Neutrophil (primary cell): ENCODE measurements at regions not wholly inside any gene's neighbourhood (a gene's known extent, or its start where the extent isn't known, plus 50 kb on each side); places are given as distances from the start of the nearest gene placed in this dataset.

Experiments
- H3K27ac ChIP-seq: fragments of 200-600 bp; sonication (generic); 2 replicates; pipeline ENCODE4 v1.5.1; 2016; ENCODE audit warnings: mild to moderate bottlenecking, moderate library complexity
- H3K27me3 ChIP-seq: fragments of 200-600 bp; sonication (generic); 2 replicates; pipeline ENCODE4 v1.6.0; 2016; ENCODE audit warnings: mild to moderate bottlenecking
- H3K36me3 ChIP-seq: fragments of 200-600 bp; sonication (generic); 2 replicates; pipeline ENCODE4 v1.5.1; 2017
- H3K4me1 ChIP-seq, 2 experiments: fragments of 200-600 bp in 1 of 2; sonication (generic) in 1 of 2; 1 replicate in 1 of 2; 2 replicates in 1 of 2; pipeline versions ENCODE4 v1.5.1 to v1.6.1; 2013 to 2016; ENCODE audit warnings: low read depth in 1 of 2, low read length in 1 of 2, mild to moderate bottlenecking in 1 of 2, moderate library complexity in 1 of 2; ENCODE audit not compliant: control insufficient read depth in 1 of 2, insufficient read depth in 1 of 2
- H3K4me3 ChIP-seq, 2 experiments: fragments of 200-600 bp in 1 of 2; sonication (generic) in 1 of 2; 1 replicate in 1 of 2; 2 replicates in 1 of 2; pipeline ENCODE4 v1.5.1; 2013 to 2016; ENCODE audit warnings: low read depth in 1 of 2, low read length in 1 of 2, mild to moderate bottlenecking in 1 of 2, moderate library complexity in 1 of 2
- H3K9me3 ChIP-seq: fragments of 200-600 bp; sonication (generic); 2 replicates; pipeline ENCODE4 v1.5.1; 2016
- TF ChIP-seq, protein P1 (sequence below): fragments of 200-600 bp; sonication (generic); IDR thresholded peaks from 2 replicates; pipeline ENCODE4 v1.5.1; 2016; ENCODE audit warnings: antibody characterized with exemption

DNA sequence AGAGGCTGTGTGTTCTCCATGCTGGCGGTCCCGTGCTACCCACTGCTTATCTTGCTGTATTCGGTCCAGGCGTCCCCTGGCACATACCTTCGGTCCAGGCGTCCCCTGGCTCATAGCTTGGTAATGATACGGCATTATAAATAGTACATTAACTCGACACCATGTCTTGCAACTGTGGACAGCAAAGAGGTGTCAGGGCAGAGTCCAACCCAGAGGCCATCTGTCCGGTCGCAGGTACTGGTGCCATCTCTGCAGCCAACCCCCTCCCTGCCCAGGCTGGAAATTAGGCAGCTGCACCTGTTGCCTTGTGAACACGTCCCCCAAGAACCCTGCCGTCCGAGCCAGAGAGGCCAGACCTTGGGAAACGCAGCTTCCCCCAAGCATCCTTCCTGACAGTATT, 634.3 kb downstream of the BRD1 start:
- Histone ChIP-seq H3K9me3 (no peaks in the 10 kb centered on the region), H3K36me3 (no peaks in the 10 kb centered on the region), H3K27me3 (peaks cover 19% of the 10 kb centered on the region), H3K4me3 (no peak overlapping the region), H3K4me1 (no peaks in the 10 kb centered on the region), H3K27ac (no peak overlapping the region)
- TF ChIP-seq, protein P1, sequence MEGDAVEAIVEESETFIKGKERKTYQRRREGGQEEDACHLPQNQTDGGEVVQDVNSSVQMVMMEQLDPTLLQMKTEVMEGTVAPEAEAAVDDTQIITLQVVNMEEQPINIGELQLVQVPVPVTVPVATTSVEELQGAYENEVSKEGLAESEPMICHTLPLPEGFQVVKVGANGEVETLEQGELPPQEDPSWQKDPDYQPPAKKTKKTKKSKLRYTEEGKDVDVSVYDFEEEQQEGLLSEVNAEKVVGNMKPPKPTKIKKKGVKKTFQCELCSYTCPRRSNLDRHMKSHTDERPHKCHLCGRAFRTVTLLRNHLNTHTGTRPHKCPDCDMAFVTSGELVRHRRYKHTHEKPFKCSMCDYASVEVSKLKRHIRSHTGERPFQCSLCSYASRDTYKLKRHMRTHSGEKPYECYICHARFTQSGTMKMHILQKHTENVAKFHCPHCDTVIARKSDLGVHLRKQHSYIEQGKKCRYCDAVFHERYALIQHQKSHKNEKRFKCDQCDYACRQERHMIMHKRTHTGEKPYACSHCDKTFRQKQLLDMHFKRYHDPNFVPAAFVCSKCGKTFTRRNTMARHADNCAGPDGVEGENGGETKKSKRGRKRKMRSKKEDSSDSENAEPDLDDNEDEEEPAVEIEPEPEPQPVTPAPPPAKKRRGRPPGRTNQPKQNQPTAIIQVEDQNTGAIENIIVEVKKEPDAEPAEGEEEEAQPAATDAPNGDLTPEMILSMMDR = no peak

DNA sequence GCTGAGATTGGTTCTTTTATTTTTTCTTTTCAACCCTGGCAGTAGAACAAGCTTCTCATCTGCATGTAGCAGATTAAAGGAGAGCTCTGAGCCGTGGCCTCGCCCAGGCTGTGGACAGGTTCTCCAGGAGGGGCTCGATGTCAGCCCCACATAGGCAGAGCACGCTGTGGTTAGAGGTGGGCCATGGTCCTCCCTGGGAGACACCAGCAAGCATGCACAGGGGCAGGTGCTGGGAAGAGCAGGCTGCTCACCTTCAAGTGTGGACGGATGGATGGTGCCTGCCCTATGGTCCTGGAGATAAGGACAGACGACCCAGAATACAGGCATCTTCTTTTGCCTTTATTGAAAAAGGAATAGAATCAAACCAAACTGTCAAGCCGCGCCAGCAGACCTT, 634.8 kb downstream of the BRD1 start:
- TF ChIP-seq, protein P1 = no peak
- Histone ChIP-seq H3K27me3 (peaks cover 14% of the 10 kb centered on the region), H3K4me3 (no peak overlapping the region), H3K36me3 (no peaks in the 10 kb centered on the region), H3K4me1 (no peaks in the 10 kb centered on the region), H3K27ac (no peak overlapping the region), H3K9me3 (no peaks in the 10 kb centered on the region)

DNA sequence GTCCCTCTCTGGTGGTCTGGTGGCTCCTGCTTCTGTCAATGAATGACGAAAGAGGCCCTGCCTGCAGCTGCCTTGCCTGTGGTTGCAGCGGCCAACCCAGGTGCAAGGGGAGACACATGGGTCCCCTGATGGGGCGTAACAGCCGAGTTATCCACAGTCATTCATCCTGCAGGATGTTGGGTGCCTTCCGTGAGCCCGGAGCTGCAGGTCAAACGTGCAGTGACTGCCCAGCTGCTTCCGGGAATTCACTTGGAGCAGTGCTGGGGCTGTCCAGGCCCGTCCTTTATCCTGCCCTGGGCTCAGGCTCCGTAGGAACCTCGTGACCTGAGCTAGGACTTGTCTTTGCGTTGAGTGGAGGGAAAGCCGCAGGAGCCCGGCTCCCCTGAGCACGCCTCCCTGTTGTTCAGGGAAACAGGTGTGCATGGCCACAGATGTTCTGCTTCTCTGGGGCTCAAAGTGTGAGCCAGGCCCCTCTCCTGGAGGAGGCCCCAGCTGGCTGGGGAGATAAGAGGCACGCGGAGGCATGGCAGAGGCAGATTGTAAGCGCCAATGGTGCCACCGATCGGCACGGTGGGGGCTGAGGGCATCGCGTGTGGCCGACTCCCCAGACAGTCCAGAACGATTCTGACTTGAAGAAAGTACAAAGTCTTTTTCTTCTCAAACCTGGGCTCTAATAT, 635.4 kb downstream of the BRD1 start:
- TF ChIP-seq, protein P1 = no peak
- no peak overlapping the region for H3K4me3 ChIP-seq
- no peaks in the 10 kb centered on the region for H3K4me1 ChIP-seq
- no peaks in the 10 kb centered on the region for H3K9me3 ChIP-seq
- no peaks in the 10 kb centered on the region for H3K36me3 ChIP-seq
- H3K27ac ChIP-seq = no peak overlapping the region
- H3K27me3 ChIP-seq = peaks cover 8% of the 10 kb centered on the region

- no peak overlapping the region for H3K27ac ChIP-seq
- no peaks in the 10 kb centered on the region for H3K4me1 ChIP-seq
- TF ChIP-seq, protein P1 = no peak
- H3K4me3 ChIP-seq = no peak overlapping the region
- no peaks in the 10 kb centered on the region for H3K9me3 ChIP-seq
- no peaks in the 10 kb centered on the region for H3K36me3 ChIP-seq
- peaks cover under 1% of the 10 kb centered on the region for H3K27me3 ChIP-seq
Measured at GRCh38 chr22:49191506-49191980, 636.1 kb downstream of the BRD1 start.

DNA sequence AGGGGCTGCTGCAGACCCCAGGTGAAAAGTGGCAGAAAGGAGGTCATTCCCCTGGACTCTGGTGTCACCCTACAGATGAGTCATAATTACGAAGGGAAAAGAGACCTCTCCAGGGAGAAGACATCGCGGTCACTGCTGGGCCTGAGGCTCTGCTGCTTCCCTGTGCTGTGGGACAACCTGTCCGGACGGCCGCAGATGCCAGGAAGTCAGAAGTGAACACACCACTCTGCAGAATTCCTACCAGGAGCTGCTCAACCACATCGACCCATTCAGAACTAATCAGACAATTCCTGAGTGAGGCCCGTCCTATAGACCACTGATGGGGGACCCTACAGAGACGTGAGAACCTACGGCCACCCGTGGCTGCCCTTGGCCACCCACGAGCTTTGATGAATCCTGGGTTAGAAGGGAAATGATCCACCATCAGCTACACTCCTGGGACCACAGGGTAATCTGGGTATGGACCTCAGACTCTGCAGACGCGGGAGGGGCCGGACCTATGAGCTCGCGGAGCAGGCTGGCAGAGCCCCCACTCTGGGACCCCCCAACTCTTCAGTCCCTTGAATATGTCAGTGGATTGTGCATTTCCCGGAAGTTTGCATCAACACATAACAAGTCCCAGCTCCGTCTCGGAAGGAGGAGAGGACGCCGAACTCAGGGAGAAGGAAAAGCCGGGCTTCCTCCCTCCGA, 636.7 kb downstream of the BRD1 start:
- H3K27ac ChIP-seq = no peak overlapping the region
- TF ChIP-seq, protein P1 = no peak
- H3K27me3 ChIP-seq = no peaks in the 10 kb centered on the region
- no peak overlapping the region for H3K4me3 ChIP-seq
- no peaks in the 10 kb centered on the region for H3K4me1 ChIP-seq
- no peaks in the 10 kb centered on the region for H3K36me3 ChIP-seq
- H3K9me3 ChIP-seq = no peaks in the 10 kb centered on the region
